ENCODE measurements at regions not wholly inside any gene's neighbourhood (a gene's known extent, or its start where the extent isn't known, plus 50 kb on each side); places are given as distances from the start of the nearest gene placed in this dataset.

- no peak for TF ChIP-seq POLR2A (IDR thresholded peaks at IDR 0.05)
- TF ChIP-seq CTCF (IDR thresholded peaks at IDR 0.05): no peak
Observed at GRCh38 chr18:42141439-42141838, 186.4 kb downstream of the PIK3C3 start.

Data from heart left ventricle (tissue), 13 donors.